ENCODE measurements at regions not wholly inside any gene's neighbourhood (a gene's known extent, or its start where the extent isn't known, plus 50 kb on each side); places are given as distances from the start of the nearest gene placed in this dataset.

DNA sequence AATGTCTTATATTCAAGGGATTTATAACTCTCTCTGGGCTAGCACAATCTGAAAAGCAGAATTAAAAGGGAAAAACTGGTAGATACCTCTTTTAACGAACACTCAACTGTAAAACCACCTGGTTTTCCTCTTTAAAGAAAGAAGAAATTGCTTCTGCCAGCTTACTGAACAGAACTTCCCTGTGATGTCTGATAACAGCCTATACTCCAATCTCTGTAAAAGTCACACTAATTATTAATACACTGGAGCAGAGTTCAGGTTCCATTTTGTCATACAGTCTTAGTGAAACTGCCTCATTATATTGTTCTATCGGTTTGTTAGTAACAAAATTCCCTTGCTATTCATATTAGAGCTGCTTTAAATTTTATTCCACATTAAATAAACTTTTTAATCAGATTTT is 251.0 kb upstream of the STARD13 start:
- peaks cover 10% of the 10 kb centered on the region for H3K4me1 ChIP-seq
- no peak overlapping the region for H3K27ac ChIP-seq
- no peaks in the 10 kb centered on the region for H3K9me3 ChIP-seq
- DNase-seq (ENCODE audit: low spot score in 2 of 2) = no peak
- TF ChIP-seq EP300 (IDR thresholded peaks at IDR 0.05) (no peak), POLR2A (IDR thresholded peaks at IDR 0.05) (no peak), POLR2AphosphoS5 (IDR thresholded peaks at IDR 0.05) (no peak)
- TF ChIP-seq, protein P1, sequence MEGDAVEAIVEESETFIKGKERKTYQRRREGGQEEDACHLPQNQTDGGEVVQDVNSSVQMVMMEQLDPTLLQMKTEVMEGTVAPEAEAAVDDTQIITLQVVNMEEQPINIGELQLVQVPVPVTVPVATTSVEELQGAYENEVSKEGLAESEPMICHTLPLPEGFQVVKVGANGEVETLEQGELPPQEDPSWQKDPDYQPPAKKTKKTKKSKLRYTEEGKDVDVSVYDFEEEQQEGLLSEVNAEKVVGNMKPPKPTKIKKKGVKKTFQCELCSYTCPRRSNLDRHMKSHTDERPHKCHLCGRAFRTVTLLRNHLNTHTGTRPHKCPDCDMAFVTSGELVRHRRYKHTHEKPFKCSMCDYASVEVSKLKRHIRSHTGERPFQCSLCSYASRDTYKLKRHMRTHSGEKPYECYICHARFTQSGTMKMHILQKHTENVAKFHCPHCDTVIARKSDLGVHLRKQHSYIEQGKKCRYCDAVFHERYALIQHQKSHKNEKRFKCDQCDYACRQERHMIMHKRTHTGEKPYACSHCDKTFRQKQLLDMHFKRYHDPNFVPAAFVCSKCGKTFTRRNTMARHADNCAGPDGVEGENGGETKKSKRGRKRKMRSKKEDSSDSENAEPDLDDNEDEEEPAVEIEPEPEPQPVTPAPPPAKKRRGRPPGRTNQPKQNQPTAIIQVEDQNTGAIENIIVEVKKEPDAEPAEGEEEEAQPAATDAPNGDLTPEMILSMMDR (IDR thresholded peaks at IDR 0.05) = no peak
- 85% methylated on average over 2 of the region's 2 CpGs for WGBS
- H3K36me3 ChIP-seq = no peaks in the 10 kb centered on the region
- no peaks in the 10 kb centered on the region for H3K27me3 ChIP-seq
- no peak overlapping the region for H3K4me3 ChIP-seq

DNA sequence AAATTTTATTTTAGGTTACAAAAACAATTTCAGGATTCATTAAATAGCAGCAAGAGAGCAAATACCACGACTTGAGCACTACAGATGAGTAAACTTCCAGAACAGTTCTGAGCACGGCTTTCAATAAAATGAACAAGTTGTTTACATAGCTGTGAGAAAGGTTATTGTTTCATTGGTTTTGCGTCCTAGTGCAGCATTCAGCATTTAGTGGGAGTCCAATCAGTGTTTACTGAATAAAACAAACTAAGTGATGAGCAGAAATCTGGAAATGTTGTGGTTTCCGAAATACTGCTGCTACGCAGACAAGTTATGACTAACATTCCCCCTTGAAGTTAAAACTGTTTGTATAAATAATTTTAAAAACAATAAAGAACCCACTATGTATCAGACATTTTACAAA is 251.5 kb upstream of the STARD13 start:
- Histone ChIP-seq H3K36me3 (no peaks in the 10 kb centered on the region), H3K4me3 (no peak overlapping the region), H3K27ac (no peak overlapping the region), H3K27me3 (no peaks in the 10 kb centered on the region), H3K9me3 (no peaks in the 10 kb centered on the region), H3K4me1 (peaks cover 13% of the 10 kb centered on the region)
- no peak for TF ChIP-seq POLR2A (IDR thresholded peaks at IDR 0.05)
- TF ChIP-seq, protein P1 (IDR thresholded peaks at IDR 0.05) = no peak
- no peak for DNase-seq (ENCODE audit: low spot score in 2 of 2)
- 80% methylated on average over 5 of the region's 5 CpGs for WGBS

DNA sequence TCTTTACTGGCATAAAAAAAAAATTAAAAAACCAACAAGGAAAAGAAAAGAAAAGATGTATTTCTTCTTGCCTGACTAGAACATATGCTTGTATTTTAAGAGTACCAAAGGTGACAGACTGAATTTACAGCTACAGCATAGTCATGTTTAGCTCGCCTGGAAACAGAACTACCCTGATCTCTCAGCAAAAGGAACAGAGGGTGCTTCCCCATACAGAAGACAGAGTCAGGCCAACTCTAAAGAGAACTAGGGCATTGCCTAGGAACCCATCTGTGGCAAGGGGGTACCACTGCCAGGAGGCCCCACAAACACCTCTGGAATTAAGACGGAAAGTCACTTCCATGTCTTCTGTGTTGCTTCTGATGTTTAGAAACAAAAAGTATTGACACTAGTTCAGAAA is 252.1 kb upstream of the STARD13 start:
- H3K4me3 ChIP-seq = no peak overlapping the region
- TF ChIP-seq, protein P1 (IDR thresholded peaks at IDR 0.05) = no peak
- TF ChIP-seq POLR2A (IDR thresholded peaks at IDR 0.05) = no peak
- no peak for TF ChIP-seq POLR2AphosphoS5 (IDR thresholded peaks at IDR 0.05)
- no peak for TF ChIP-seq EP300 (IDR thresholded peaks at IDR 0.05)

DNA sequence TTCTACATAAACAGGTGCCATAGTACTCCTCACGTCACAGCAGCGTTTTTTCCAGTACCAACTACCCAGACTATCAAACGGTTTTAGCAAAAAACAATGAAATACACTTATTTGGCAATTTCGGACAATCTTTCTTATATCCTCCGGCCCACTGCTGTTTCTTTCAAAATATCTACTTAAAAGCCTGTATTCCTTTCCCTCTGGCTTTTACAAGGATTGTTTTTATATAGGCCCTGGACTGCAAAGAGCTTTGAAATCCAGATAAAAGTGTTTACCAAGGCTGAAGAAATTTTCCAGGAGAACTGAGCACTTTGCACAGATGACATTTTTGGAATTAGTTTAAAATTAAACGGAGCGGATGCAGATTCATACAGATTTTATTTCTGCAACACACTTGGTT is 255.9 kb upstream of the STARD13 start:
- no peaks in the 10 kb centered on the region for H3K36me3 ChIP-seq
- no peaks in the 10 kb centered on the region for H3K27me3 ChIP-seq
- H3K27ac ChIP-seq = peak overlapping the region; percentile 94
- no peaks in the 10 kb centered on the region for H3K9me3 ChIP-seq
- 73% methylated on average over 7 of the region's 7 CpGs for WGBS
- peak overlapping the region; percentile 48 for H3K4me3 ChIP-seq
- TF ChIP-seq EP300 (IDR thresholded peaks at IDR 0.05) (no peak), POLR2AphosphoS5 (IDR thresholded peaks at IDR 0.05) (no peak), POLR2A (IDR thresholded peaks at IDR 0.05) (no peak)
- TF ChIP-seq, protein P1 (IDR thresholded peaks at IDR 0.05) = no peak
- no peak for DNase-seq (ENCODE audit: low spot score in 2 of 2)
- H3K4me1 ChIP-seq = peaks cover 29% of the 10 kb centered on the region

More for the DNA sequence above, 252.1 kb upstream of the STARD13 start:
- WGBS = 68% methylated on average over 2 of the region's 2 CpGs
- no peaks in the 10 kb centered on the region for H3K27me3 ChIP-seq
- H3K36me3 ChIP-seq = no peaks in the 10 kb centered on the region
- no peak for DNase-seq (ENCODE audit: low spot score in 2 of 2)
- H3K27ac ChIP-seq = peak overlapping the region; percentile 30
- peaks cover 13% of the 10 kb centered on the region for H3K4me1 ChIP-seq
- no peaks in the 10 kb centered on the region for H3K9me3 ChIP-seq

DNA sequence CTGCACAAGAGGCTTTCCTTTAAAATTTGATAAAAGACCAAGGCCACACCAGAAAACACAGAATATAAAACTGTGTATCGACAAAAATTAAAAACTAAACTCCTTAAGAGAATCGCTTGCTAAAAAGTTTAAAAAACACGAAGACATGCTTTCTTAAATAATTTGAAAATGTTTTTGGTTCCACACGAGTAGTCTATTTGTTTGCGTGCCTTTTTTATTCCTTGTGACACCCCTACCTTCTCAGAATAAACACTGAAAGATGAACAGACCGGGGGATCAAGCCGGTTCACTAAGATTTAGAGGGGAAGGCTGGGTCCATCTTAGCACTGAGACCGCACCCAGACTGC is 256.4 kb upstream of the STARD13 start:
- no peaks in the 10 kb centered on the region for H3K27me3 ChIP-seq
- H3K36me3 ChIP-seq = no peaks in the 10 kb centered on the region
- peak overlapping the region; percentile 48 for H3K4me3 ChIP-seq
- DNase-seq (ENCODE audit: low spot score in 2 of 2) = no peak
- H3K9me3 ChIP-seq = no peaks in the 10 kb centered on the region
- TF ChIP-seq POLR2AphosphoS5 (IDR thresholded peaks at IDR 0.05) (no peak), EP300 (IDR thresholded peaks at IDR 0.05) (no peak), POLR2A (IDR thresholded peaks at IDR 0.05) (no peak)
- TF ChIP-seq, protein P1 (IDR thresholded peaks at IDR 0.05) = no peak
- WGBS = 7% methylated on average over 8 of the region's 8 CpGs
- H3K4me1 ChIP-seq = peaks cover 29% of the 10 kb centered on the region
- H3K27ac ChIP-seq = peak overlapping the region; percentile 94
